HAP-1 (cell line): ENCODE measurements at regions not wholly inside any gene's neighbourhood (a gene's known extent, or its start where the extent isn't known, plus 50 kb on each side); places are given as distances from the start of the nearest gene placed in this dataset.

Source experiments
- DNase-seq, 2 experiments: peaks; one replicate each; pipeline ENCODE4 v3.0.0-alpha.2; 2016 to 2020; ENCODE audit warnings: low spot score in 2 of 2
- H3K27me3 ChIP-seq: fragments of 250-450 bp; sonication (Bioruptor Pico); 2 replicates; pipeline ENCODE4 v1.5.1; 2020; ENCODE audit warnings: low read depth, mild to moderate bottlenecking, moderate library complexity
- H3K36me3 ChIP-seq: fragments of 250-450 bp; sonication (Bioruptor Pico); replicated peaks from 2 replicates; pipeline ENCODE4 v1.5.1; 2020; ENCODE audit warnings: mild to moderate bottlenecking
- H3K4me1 ChIP-seq: fragments of 250-450 bp; sonication (Bioruptor Pico); 2 replicates; pipeline ENCODE4 v1.5.1; 2020; ENCODE audit warnings: mild to moderate bottlenecking
- H3K4me3 ChIP-seq: fragments of 250-450 bp; sonication (Bioruptor Pico); 2 replicates; pipeline ENCODE4 v1.5.1; 2020; ENCODE audit warnings: mild to moderate bottlenecking, moderate library complexity
- H3K9me3 ChIP-seq: fragments of 250-450 bp; sonication (Bioruptor Pico); 2 replicates; pipeline ENCODE4 v1.5.1; 2020; ENCODE audit warnings: mild to moderate bottlenecking, moderate library complexity
- in situ Hi-C: fragments of 300-500 bp; cut with MboI; formaldehyde crosslinking; loops from 3 replicates; pipeline ENCODE4 v1.14.3; 2020; ENCODE audit warnings: low sequenced_read_pairs, inconsistent platforms, mixed read lengths

GRCh38 chr4:14025111-14025510 lies 397.6 kb upstream of the BOD1L1 start:
- in situ Hi-C loops = no loop called here
- no peaks in the 10 kb centered on the region for H3K4me1 ChIP-seq
- H3K4me3 ChIP-seq = no peak overlapping the region
- H3K27me3 ChIP-seq = no peaks in the 10 kb centered on the region
- no peaks in the 10 kb centered on the region for H3K9me3 ChIP-seq
- H3K36me3 ChIP-seq = no peaks in the 10 kb centered on the region
- DNase-seq = no peak

- Histone ChIP-seq H3K9me3 (no peaks in the 10 kb centered on the region), H3K4me1 (no peaks in the 10 kb centered on the region), H3K4me3 (no peak overlapping the region), H3K36me3 (no peaks in the 10 kb centered on the region), H3K27me3 (no peaks in the 10 kb centered on the region)
- DNase-seq = no peak
- in situ Hi-C loops = no loop called here
Measured at GRCh38 chr4:14025891-14026290, 398.4 kb upstream of the BOD1L1 start.

- in situ Hi-C loops = no loop called here
- H3K36me3 ChIP-seq = no peaks in the 10 kb centered on the region
- no peaks in the 10 kb centered on the region for H3K9me3 ChIP-seq
- H3K27me3 ChIP-seq = no peaks in the 10 kb centered on the region
- no peaks in the 10 kb centered on the region for H3K4me1 ChIP-seq
- DNase-seq = no peak
- H3K4me3 ChIP-seq = no peak overlapping the region
Measured at GRCh38 chr4:14028862-14029261, 401.3 kb upstream of the BOD1L1 start.

GRCh38 chr4:14035076-14035475 lies 407.6 kb upstream of the BOD1L1 start:
- H3K27me3 ChIP-seq = no peaks in the 10 kb centered on the region
- in situ Hi-C loops = no loop called here
- H3K4me1 ChIP-seq = no peaks in the 10 kb centered on the region
- no peaks in the 10 kb centered on the region for H3K36me3 ChIP-seq
- H3K4me3 ChIP-seq = no peak overlapping the region
- no peak for DNase-seq
- no peaks in the 10 kb centered on the region for H3K9me3 ChIP-seq

- in situ Hi-C loops = no loop called here
- DNase-seq = no peak
- Histone ChIP-seq H3K9me3 (no peaks in the 10 kb centered on the region), H3K27me3 (no peaks in the 10 kb centered on the region), H3K36me3 (no peaks in the 10 kb centered on the region), H3K4me3 (no peak overlapping the region), H3K4me1 (no peaks in the 10 kb centered on the region)
Measured at GRCh38 chr4:14043203-14043602, 415.7 kb upstream of the BOD1L1 start.

GRCh38 chr4:14046642-14047041 lies 419.1 kb upstream of the BOD1L1 start:
- H3K36me3 ChIP-seq = no peaks in the 10 kb centered on the region
- no peak overlapping the region for H3K4me3 ChIP-seq
- no peaks in the 10 kb centered on the region for H3K27me3 ChIP-seq
- H3K9me3 ChIP-seq = no peaks in the 10 kb centered on the region
- no peak for DNase-seq
- H3K4me1 ChIP-seq = no peaks in the 10 kb centered on the region
- in situ Hi-C loops = no loop called here

GRCh38 chr4:14047840-14048239 lies 420.3 kb upstream of the BOD1L1 start:
- H3K27me3 ChIP-seq = no peaks in the 10 kb centered on the region

GRCh38 chr4:14049946-14050345 lies 422.4 kb upstream of the BOD1L1 start:
- Histone ChIP-seq H3K4me1 (no peaks in the 10 kb centered on the region), H3K36me3 (no peaks in the 10 kb centered on the region), H3K27me3 (no peaks in the 10 kb centered on the region), H3K9me3 (no peaks in the 10 kb centered on the region), H3K4me3 (no peak overlapping the region)
- in situ Hi-C loops = no loop called here
- no peak for DNase-seq

More at GRCh38 chr4:14047840-14048239, 420.3 kb upstream of the BOD1L1 start:
- H3K4me3 ChIP-seq = no peak overlapping the region
- H3K9me3 ChIP-seq = no peaks in the 10 kb centered on the region
- H3K4me1 ChIP-seq = no peaks in the 10 kb centered on the region
- no peak for DNase-seq
- in situ Hi-C loops = no loop called here
- H3K36me3 ChIP-seq = no peaks in the 10 kb centered on the region

GRCh38 chr4:14053291-14053690 lies 425.8 kb upstream of the BOD1L1 start:
- in situ Hi-C loops = no loop called here

GRCh38 chr4:14054391-14054790 lies 426.9 kb upstream of the BOD1L1 start:
- H3K9me3 ChIP-seq = no peaks in the 10 kb centered on the region
- in situ Hi-C loops = no loop called here
- H3K36me3 ChIP-seq = no peaks in the 10 kb centered on the region
- H3K27me3 ChIP-seq = no peaks in the 10 kb centered on the region
- H3K4me1 ChIP-seq = no peaks in the 10 kb centered on the region
- H3K4me3 ChIP-seq = no peak overlapping the region
- no peak for DNase-seq

More at GRCh38 chr4:14053291-14053690, 425.8 kb upstream of the BOD1L1 start:
- Histone ChIP-seq H3K4me3 (no peak overlapping the region), H3K27me3 (no peaks in the 10 kb centered on the region), H3K36me3 (no peaks in the 10 kb centered on the region), H3K4me1 (no peaks in the 10 kb centered on the region), H3K9me3 (no peaks in the 10 kb centered on the region)
- no peak for DNase-seq

GRCh38 chr4:14059006-14059405 lies 431.5 kb upstream of the BOD1L1 start:
- H3K36me3 ChIP-seq = no peaks in the 10 kb centered on the region
- H3K9me3 ChIP-seq = no peaks in the 10 kb centered on the region
- H3K4me3 ChIP-seq = no peak overlapping the region
- H3K4me1 ChIP-seq = no peaks in the 10 kb centered on the region
- in situ Hi-C loops = no loop called here
- no peaks in the 10 kb centered on the region for H3K27me3 ChIP-seq
- no peak for DNase-seq

GRCh38 chr4:14064984-14065383 lies 437.5 kb upstream of the BOD1L1 start:
- H3K4me3 ChIP-seq = no peak overlapping the region
- in situ Hi-C loops = no loop called here
- no peaks in the 10 kb centered on the region for H3K4me1 ChIP-seq
- H3K36me3 ChIP-seq = no peaks in the 10 kb centered on the region
- no peaks in the 10 kb centered on the region for H3K9me3 ChIP-seq
- no peaks in the 10 kb centered on the region for H3K27me3 ChIP-seq
- DNase-seq = no peak

GRCh38 chr4:14065406-14065805 lies 437.9 kb upstream of the BOD1L1 start:
- DNase-seq = no peak
- in situ Hi-C loops = no loop called here
- no peaks in the 10 kb centered on the region for H3K4me1 ChIP-seq
- H3K4me3 ChIP-seq = no peak overlapping the region
- no peaks in the 10 kb centered on the region for H3K36me3 ChIP-seq
- no peaks in the 10 kb centered on the region for H3K27me3 ChIP-seq
- H3K9me3 ChIP-seq = no peaks in the 10 kb centered on the region

- no peak for DNase-seq
- H3K27me3 ChIP-seq = no peaks in the 10 kb centered on the region
- in situ Hi-C loops = no loop called here
- no peaks in the 10 kb centered on the region for H3K4me1 ChIP-seq
- H3K36me3 ChIP-seq = no peaks in the 10 kb centered on the region
- no peaks in the 10 kb centered on the region for H3K9me3 ChIP-seq
- H3K4me3 ChIP-seq = no peak overlapping the region
Measured at GRCh38 chr4:14066979-14067378, 439.5 kb upstream of the BOD1L1 start.

- DNase-seq = no peak
- H3K4me3 ChIP-seq = no peak overlapping the region
- in situ Hi-C loops = no loop called here
- H3K4me1 ChIP-seq = no peaks in the 10 kb centered on the region
- H3K9me3 ChIP-seq = no peaks in the 10 kb centered on the region
- H3K27me3 ChIP-seq = no peaks in the 10 kb centered on the region
- no peaks in the 10 kb centered on the region for H3K36me3 ChIP-seq
Measured at GRCh38 chr4:14069886-14070285, 442.4 kb upstream of the BOD1L1 start.
